Sigmoid colon (tissue), 4 donors: ENCODE measurements at regions not wholly inside any gene's neighbourhood (a gene's known extent, or its start where the extent isn't known, plus 50 kb on each side); places are given as distances from the start of the nearest gene placed in this dataset.

ENCODE experiments used
- EP300 ChIP-seq, 4 donors: sonication (generic); formaldehyde crosslinking; IDR thresholded peaks; one replicate each; pipeline ENCODE4 v1.6.1; 2017; ENCODE audit warnings: antibody characterized with exemption in 4 of 4
- POLR2A ChIP-seq, 2 donors: fragments of 450-650 bp; IDR thresholded peaks; one replicate each; pipeline ENCODE4 v1.6.1; 2016; ENCODE audit warnings: antibody characterized with exemption in 2 of 2, mild to moderate bottlenecking in 2 of 2, moderate library complexity in 2 of 2
- POLR2AphosphoS5 ChIP-seq, 4 donors: sonication (generic); formaldehyde crosslinking; IDR thresholded peaks; one replicate each; pipeline ENCODE4 v1.6.1; 2017; ENCODE audit warnings: antibody characterized with exemption in 4 of 4
- TF ChIP-seq, protein P1 (sequence below), 4 experiments: fragments of 450-650 bp in 3 of 4; fragments of 200-600 bp in 1 of 4; IDR thresholded peaks; one replicate each; pipeline ENCODE4 v1.5.1; 2016 to 2019; ENCODE audit warnings: antibody characterized with exemption in 4 of 4, mild to moderate bottlenecking in 3 of 4, moderate library complexity in 2 of 4

DNA sequence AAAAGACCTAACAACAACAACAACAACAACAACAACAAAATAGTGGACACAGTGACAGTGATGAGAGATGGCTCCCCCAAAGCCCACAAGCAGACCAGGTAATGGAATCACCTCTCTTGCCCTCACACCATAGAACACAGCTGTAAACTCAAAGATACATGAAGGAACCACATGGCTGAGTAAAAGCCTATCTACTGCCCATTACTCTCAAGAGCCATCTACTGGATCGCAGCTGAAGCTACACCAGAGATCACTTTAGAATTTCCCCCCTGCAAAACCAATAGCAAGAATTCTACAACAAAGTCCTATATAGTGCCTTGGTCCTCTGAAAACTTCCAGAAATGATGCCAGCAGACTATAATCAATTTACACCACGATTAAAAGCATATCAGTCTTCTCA lies 1537.6 kb upstream of the CDH9 start:
- TF ChIP-seq, protein P1, sequence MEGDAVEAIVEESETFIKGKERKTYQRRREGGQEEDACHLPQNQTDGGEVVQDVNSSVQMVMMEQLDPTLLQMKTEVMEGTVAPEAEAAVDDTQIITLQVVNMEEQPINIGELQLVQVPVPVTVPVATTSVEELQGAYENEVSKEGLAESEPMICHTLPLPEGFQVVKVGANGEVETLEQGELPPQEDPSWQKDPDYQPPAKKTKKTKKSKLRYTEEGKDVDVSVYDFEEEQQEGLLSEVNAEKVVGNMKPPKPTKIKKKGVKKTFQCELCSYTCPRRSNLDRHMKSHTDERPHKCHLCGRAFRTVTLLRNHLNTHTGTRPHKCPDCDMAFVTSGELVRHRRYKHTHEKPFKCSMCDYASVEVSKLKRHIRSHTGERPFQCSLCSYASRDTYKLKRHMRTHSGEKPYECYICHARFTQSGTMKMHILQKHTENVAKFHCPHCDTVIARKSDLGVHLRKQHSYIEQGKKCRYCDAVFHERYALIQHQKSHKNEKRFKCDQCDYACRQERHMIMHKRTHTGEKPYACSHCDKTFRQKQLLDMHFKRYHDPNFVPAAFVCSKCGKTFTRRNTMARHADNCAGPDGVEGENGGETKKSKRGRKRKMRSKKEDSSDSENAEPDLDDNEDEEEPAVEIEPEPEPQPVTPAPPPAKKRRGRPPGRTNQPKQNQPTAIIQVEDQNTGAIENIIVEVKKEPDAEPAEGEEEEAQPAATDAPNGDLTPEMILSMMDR (IDR thresholded peaks at IDR 0.05): no peak
- no peak for TF ChIP-seq POLR2A (IDR thresholded peaks at IDR 0.05)
- TF ChIP-seq POLR2AphosphoS5 (IDR thresholded peaks at IDR 0.05): no peak
- no peak for TF ChIP-seq EP300 (IDR thresholded peaks at IDR 0.05)
